GM19397 (cell line): ENCODE measurements at regions not wholly inside any gene's neighbourhood (a gene's known extent, or its start where the extent isn't known, plus 50 kb on each side); places are given as distances from the start of the nearest gene placed in this dataset.

Experiments
- ATAC-seq: cut with Tn5 transposase; IDR thresholded peaks from one replicate; pipeline ENCODE4 v1.9.1; 2021; ENCODE audit warnings: mild to moderate bottlenecking, moderate library complexity; ENCODE audit not compliant: unreplicated experiment

DNA sequence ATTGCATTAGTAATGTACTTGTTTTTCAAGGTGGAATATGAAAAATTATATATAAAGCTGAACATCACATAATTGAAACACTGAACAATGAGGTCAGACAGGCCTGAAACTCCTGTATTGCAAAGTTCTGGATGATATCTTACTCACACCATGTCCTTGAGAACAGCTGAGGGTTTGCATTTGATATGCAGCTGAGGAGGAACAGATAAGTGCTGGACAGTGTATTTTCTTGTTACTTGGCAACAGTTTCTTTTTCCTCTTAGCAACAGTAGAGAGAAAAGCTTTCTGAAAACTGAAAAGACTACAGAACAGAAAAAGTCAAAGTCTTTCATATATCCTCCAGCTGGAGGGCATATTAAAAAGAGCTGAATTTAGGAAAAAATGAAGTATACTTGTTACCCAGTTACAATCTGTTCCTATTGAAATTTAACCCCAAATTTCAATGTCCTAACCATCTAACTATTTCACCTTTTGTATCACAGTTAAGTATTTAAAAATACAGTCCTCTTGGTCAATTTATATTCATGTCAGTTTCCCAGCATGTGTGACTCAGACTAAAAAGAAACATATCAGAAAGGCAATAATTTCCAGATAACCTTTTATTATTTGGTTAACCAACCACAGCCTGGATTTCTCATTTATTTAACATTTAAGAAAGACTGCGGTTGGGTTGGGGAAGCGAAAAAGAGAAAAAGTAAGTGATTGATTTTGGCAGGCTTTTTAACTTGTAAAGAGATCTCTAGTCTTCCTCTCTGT lies 733.0 kb upstream of the DPPA4 start:
- no peak for ATAC-seq

DNA sequence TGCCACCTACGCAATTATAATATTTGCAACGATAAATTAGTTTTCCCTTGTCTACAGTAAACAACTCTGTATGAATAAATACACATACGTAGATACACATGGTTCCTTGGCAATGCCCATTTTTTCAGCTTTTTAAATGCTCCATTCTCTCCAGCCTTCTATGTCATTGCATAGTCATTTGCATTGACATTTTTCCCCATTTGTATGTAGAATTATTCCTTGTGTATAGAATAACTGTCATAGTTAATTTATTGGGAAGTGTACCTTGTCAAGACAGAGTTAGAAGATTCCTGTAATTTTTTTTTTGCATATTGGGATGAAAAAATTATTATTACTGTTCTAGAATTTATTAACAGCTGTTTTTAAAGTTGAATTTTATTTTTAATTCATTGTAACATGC lies 736.7 kb upstream of the DPPA4 start:
- no peak for ATAC-seq

DNA sequence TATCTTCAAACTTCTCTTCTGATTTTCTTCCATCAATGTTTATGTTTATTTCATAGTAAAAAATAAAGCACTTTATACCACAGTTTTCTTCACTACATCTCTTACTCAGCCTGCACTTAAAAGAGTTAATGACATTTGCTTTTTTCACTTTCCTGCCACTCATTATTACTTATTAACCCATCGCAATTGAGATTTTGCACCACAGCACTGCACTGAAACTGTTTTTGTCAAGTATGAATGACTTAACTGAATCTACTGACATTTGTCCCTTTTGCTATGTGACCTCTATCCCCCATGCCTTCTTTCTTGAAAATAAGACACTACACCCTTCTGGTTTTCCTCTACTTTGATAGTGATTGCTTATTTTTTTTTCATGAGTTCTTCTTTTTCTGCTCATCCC lies 739.7 kb upstream of the DPPA4 start:
- no peak for ATAC-seq

DNA sequence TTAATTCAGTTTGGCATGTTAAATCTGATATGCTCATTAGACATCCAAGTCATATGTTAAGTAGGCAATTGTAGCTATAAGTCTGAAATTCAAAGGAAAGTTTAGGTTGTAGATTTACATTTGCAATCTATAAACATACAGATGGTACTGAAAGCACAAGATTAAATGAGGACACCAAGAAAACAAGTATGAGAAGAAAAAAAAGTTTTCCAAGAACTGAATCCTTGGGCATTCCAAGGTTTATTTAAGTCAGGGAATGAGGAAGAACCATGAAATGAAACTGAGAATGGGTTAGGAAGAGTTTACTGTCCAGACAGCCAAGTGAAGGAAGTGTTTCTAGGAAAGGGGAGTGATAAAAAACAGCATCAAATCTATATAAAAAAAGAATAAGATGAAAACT lies 756.1 kb upstream of the DPPA4 start:
- no peak for ATAC-seq

DNA sequence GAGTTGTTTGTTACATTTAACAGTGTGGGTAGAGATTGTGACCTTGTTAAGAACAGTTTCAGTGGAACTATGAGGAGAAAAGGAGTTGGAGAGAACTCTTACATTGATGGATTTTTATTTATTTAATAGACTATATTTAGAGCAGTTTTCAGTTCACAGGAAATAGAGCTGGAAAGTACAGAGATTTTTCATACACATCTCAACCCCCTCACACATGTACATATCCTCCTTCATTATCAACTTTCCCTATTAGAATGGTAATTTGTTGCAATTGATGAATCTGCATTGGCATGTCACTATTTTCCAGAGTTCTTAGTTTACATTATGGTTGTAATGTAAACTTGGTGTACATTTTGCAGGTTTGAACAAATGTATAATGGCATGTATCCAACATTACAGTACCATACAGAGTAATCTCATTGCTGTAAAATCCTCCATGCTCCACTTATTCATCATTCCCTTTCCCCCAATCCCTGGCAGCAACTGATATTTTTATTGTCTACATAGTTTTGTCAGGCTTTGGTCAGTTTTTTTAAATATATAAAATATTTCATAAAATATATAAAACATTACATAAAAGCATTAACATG lies 756.6 kb upstream of the DPPA4 start:
- ATAC-seq: no peak

DNA sequence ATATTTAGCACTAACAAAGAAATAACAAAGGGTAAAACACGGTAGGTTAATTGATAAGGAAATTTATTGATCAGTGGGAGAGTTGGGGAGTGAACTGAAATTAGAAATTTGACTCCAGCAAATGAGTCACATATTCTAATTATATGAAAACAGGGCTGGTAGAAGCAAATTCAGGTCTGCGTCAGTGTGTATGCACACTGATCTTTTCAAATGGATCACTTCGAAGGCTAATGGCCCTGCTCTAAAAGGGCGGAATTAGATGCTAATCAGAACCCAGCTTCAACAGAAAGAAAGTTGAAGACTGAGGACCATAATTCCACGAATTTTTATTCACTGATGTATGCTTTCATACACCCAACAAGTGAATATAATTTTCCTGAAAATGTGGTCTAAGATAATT lies 762.4 kb upstream of the DPPA4 start:
- ATAC-seq: no peak

DNA sequence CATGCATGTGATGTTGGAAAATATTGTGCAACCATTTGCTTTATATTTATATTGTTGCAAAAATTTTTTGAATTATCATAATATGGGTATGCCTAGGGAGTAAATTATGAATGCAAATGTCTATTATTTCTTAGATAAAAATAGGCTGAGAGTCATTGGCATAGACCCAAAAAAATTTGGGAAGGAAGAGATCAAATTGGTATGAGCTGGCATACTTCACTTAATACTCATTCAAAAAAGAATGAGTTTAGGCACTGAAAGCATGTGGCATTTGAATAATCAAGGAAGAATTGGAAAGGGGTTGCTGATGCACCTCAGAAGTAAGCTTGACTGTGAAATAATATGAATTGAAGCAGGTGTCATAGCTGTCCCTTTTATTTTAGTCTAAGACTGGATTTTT lies 764.0 kb upstream of the DPPA4 start:
- no peak for ATAC-seq

DNA sequence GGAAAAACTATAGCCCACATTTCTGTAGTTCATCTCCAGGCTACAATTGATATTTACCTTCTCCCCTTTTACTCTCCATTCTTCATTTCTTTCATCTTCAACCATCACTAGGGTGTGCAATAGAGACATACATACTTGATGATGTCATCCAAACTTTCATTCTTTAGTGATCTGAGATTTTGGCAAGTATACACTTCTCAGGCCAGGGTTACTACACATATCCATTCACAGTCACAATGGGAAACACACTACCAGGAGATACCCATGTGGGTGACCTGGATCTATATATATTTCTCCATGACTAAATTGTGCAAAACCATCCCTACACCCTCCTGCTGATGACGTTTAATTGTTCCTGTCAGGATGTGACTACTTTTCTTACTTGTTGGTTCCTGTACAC lies 769.5 kb upstream of the DPPA4 start:
- no peak for ATAC-seq

DNA sequence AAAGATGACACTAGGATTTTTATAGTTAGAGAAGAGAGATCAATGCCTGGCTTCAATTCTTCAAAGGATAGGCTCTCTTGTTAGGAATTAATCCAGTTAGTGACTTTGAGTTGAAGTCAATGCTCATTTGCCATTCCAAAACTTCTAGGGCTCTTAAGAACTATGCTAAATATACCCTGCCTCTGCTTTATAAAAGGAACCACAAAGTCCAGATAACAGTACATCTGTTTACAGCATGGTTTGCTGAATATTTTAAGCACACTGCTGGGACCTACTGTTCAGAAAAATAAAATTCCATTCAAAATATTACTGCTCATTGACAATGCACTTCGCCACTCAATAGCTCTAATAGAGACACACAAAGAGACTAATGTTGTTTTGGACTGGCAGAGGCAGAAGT lies 786.6 kb upstream of the DPPA4 start:
- ATAC-seq: no peak

DNA sequence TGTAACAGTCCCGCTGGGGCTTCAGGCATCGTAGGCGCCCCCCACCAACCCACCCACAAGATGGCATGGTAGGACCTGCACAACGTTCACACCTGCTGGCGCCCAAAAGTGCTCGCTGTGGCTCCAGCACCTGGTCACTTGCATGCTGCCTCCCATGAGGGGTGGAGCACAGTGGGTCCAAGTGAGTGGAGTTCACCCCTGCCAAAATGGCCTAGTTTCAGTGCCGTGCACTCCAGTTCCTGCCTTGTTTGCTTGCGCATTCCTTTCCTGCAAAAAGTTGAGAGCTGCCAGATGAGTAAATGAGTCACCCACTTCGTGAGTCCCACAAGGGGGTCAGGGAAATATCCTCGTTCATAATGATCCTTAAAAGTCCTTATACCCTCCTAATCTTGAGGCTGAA lies 788.7 kb upstream of the DPPA4 start:
- ATAC-seq: no peak

DNA sequence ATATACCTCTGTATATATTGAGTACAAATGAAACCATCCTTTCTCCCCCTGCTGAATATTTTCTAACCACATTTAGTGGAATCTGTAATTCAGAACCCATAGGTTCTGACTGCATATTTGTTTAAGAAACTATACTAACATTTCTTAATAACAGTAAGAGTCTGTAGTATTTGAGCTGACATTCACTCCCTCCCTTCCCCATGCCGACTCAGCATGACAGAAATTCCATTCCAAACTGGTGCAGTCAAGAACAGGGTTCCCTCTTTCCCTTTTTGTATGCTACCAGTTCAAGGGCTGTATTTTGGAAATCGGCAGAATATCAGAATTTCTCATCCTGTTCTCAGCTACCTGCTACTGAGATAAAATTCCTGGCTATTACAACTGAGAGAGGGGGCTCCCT lies 796.6 kb upstream of the DPPA4 start:
- ATAC-seq: no peak

DNA sequence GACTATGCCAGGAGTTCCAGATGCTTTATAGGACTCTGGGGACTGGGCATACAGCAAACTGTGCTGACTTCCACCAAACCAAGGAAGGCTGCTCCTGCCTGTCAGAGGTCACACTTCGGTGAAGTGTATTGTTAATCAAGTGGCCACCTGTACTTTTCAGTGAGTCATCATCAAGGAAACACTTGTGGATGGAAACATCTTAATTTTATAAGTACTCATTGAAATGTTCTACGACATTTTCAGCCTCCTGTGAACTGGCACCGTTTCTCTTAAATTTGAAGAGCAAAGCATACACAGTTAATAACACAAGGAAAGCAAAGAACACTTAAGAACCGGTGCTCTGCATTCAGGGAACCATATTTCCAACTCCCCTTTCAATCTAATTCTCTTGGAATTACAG lies 801.7 kb upstream of the DPPA4 start:
- no peak for ATAC-seq

DNA sequence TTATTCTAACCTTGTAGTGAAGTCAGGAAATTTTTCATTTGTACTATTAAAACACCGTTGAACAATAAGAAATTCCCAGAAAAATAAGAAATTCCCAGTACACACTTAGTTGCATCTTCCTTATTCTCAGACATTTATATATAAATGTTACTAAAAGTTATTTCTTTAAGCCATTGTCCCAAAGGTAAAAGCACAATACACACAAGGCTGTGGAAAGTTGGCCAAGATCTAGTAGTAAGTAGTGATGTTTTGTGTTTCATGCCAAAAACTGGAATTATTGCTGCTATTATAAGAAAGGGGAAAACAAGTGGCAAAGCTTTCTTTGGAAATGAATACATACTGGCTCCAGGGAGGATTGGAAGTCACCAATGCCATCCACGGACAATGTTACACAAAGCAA lies 802.5 kb upstream of the DPPA4 start:
- no peak for ATAC-seq

DNA sequence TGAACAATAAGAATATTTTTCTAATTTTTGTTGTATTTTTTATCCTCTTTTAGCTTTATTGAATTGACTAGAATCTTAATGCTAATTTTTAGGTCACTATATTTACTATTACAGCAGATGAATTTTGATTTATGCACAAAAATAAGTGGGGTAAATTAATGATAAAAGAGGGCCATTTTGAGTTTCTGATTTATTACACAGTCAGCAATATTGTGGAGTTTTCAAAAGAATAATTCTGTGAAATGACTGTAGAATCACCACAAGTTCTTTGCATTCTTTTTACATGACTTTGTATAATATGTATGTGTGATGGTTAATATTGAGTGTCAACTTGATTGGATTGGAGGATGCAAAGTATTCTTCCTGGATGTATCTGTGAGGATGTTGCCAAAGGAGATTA lies 812.4 kb upstream of the DPPA4 start:
- ATAC-seq: no peak

DNA sequence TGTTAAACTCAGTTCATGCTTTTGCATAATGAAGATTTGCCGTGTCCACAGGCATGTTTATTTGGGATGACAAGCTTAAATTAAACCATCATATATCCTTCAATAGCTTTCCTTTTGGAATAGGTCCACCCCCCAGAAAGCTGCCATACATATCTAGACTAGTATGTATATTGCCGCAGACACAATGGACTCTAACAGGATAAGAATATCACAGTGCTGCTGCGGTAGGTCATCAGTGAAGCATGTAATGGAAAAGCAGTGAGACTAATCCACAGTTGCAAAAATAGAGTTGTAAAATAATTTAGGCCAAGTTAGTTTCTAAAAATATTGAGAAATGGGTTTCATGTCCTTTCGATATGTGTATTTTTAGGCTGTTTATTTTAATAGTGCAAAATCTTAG lies 819.9 kb upstream of the DPPA4 start:
- no peak for ATAC-seq

DNA sequence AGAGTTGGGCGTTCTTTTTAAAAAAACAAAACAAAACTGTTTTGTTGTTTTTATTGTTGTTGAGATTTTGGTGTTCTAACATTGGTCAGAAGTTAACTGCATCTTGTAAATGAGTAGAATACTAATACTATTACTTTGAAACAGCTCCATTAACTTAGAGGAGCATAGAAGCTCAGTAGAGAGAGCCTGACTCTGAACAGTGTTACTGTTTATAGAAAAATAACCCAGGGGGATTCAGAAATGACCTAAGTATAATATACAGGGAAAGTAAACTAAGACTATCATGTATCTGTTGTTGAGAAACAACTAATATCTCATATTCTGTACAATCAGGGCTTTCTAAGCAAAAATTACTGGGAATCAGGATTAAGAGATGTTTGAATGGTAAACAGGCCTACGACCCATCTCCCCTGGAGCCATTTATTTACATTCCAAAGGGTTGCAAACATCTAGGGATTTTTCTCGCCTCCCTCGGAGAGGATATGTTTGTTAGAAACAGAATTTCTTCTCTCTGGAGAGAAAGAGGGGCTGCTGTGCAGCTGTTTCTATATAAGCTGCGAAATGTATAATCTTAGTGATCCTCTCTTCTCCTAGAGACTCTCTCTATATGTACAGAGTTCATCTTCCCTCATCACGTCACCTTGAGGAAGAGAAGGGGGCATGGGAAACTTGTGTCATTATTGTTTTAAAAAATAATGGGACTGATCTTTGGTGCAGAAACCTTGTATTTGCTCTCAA lies 827.5 kb upstream of the DPPA4 start:
- no peak for ATAC-seq

DNA sequence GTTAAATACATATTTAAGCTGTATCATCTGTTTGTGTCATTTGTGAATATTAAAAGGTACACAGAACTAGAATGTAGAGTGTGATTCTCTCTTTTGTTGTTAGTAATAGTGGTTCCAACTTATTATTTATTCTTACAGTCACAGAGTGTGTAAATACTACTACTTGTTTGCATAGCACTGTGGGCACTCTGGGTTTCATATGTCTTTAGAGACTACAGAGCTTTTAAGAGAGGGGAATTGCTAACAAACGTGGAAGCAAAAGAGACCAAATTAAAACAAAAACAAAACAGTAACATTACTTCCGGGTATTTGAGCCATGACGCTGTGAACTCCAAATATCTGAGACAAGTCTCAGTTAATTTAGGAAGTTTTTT lies 828.0 kb upstream of the DPPA4 start:
- ATAC-seq: no peak

DNA sequence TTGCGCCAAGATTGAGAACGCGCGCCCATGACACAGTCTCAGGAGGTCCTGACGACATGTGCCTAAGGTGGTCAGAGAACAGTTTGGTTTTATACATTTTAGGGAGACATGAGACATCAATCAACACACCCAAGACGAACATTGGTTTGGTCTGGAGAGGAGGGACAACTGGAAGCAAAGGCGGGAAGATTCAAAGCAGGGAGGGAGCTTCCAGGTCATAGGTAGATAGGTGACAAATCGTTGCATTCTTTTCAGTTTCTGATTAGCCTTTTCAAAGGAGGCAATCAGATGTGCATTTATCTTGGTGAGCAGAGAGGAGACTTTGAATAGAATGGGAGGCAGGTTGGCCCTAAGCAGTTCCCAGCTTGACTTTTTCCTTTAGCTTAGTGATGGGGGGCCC lies 828.4 kb upstream of the DPPA4 start:
- ATAC-seq: no peak

DNA sequence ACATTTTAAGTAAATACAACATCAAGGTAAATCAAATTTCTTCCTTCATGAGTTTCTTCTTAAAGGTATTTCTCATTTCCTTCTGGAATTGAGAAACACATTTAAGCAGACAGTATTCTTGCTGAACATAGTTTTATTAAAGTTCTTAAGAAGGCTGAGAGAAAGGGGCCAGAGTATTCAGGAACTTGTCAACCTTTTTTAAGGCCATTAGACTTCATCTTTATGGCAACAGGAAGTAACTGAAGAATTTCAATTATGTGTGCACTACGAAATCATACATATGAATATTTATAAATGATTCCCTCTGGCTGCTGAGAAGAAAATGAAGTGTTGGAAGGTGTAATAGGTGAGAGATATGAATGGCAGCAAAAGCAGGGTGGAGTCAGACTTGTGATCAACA lies 829.4 kb upstream of the DPPA4 start:
- ATAC-seq: no peak

DNA sequence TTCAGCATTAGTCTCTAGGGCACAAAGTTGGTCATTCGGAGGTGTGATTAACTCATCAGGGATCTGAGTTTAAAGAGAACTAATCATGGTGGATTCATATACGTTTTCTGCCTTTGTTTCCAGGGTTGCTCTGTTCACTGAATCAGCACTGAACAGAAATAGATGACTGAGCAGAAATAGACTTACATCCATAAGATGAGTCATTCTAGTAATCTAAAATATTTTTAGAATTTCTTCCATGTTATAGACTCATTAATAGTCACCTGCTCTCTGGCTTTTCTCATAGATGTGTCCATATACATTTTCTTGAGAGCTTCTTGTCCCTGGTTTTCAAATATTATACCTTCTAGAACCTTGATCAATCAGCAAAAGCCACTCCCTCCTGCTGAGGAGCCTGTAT lies 837.6 kb upstream of the DPPA4 start:
- ATAC-seq: no peak

DNA sequence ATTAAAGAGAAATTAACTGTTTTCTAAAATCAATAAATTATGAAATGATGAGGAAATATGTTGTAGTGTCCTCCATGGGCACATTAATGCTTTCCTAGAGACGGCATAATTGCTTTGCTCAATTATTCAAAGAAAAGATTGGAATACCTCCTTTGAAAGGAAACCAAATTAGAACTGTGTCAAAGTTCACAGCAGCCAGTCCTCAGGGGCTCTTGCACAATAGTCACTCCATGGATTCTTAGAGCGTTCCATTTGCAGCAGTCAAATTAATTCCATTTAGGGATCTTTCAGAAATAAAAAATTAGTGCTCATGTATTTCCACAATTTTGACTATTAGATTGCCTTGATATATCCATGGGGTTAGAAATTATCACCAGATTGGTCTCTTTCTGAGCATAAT lies 841.6 kb upstream of the DPPA4 start:
- ATAC-seq: no peak

DNA sequence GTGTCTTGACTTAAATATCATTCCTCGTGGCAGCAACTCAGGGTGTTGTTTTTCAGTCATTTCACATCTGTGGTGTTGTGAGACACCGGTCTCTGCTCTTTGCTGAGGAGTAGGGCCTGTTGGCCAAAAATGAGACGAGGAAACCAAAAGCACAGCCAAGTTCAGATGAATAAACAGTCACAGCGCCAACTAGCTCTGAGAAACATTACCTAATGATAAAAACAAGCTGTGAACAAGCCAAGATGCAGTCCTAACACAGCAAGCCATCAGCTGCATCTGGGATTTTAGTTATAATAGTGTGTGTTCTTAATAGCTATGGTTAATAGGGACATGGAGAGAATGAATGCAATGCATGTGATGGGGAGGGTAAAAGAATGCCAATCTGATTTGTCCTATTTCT lies 843.4 kb upstream of the DPPA4 start:
- no peak for ATAC-seq
